ENCODE measurements at regions not wholly inside any gene's neighbourhood (a gene's known extent, or its start where the extent isn't known, plus 50 kb on each side); places are given as distances from the start of the nearest gene placed in this dataset.

DNA sequence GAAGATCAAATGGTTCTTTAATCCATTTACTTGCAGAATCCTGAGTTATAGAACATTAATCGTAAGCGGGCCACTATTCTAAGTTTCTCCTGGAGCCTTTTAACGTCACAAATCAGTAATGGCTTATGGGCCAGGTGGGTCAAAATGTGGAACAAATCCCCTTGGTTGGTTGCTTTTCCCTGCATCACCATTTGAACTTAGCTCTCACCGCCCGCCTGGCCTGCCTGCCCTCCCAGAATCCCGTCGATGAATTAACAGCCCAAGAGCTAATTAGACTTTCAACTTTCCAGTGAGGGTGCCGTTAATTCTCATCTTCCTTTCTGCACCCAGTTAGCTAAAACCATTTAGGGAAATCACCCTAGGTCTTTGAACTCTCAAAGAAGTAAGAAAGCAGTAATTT is 205.5 kb downstream of the RNF152 start:
- no peak overlapping the region for H3K4me3 ChIP-seq
- no peak for DNase-seq (ENCODE audit: extremely low spot score in 2 of 2)
- TF ChIP-seq CTCF (IDR thresholded peaks at IDR 0.05) (no peak), POLR2A (IDR thresholded peaks at IDR 0.05) (no peak), POLR2AphosphoS5 (IDR thresholded peaks at IDR 0.05; ENCODE audit: insufficient read depth in 1 of 2, low read depth in 1 of 2) (no peak)
- intact Hi-C loops (cut with DNase I) = no loop called here
- no peaks in the 10 kb centered on the region for H3K27me3 ChIP-seq
- no peak overlapping the region for H3K27ac ChIP-seq
- no peaks in the 10 kb centered on the region for H3K4me1 ChIP-seq
- no peaks in the 10 kb centered on the region for H3K9me3 ChIP-seq
- no peaks in the 10 kb centered on the region for H3K36me3 ChIP-seq

DNA sequence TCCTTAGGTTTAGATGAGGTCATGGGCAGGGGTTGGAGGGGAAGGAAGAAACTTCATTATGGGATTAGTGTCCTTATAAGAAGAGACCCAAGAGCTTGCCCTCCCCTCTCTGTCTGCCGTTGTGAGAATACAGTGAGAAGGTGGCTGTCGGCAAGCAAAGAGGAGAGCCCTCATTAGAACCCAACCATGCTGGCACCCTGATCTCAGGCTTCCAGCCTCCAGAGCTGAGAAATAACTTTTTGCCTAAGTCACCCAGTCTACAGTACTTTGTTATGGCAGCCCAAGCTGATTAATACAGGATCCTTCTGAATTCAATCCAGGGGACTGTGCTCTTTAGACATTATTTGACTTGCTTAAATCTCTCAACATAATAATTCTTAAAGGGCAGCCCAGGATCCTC is 209.0 kb downstream of the RNF152 start:
- H3K36me3 ChIP-seq = no peaks in the 10 kb centered on the region
- intact Hi-C loops (cut with DNase I) = no loop called here
- no peaks in the 10 kb centered on the region for H3K4me1 ChIP-seq
- no peaks in the 10 kb centered on the region for H3K27me3 ChIP-seq
- no peak overlapping the region for H3K4me3 ChIP-seq
- no peak overlapping the region for H3K27ac ChIP-seq
- peaks cover 8% of the 10 kb centered on the region for H3K9me3 ChIP-seq
- no peak for DNase-seq (ENCODE audit: extremely low spot score in 2 of 2)
- TF ChIP-seq POLR2A (IDR thresholded peaks at IDR 0.05) (no peak), CTCF (IDR thresholded peaks at IDR 0.05) (no peak), POLR2AphosphoS5 (IDR thresholded peaks at IDR 0.05; ENCODE audit: insufficient read depth in 1 of 2, low read depth in 1 of 2) (no peak)

DNA sequence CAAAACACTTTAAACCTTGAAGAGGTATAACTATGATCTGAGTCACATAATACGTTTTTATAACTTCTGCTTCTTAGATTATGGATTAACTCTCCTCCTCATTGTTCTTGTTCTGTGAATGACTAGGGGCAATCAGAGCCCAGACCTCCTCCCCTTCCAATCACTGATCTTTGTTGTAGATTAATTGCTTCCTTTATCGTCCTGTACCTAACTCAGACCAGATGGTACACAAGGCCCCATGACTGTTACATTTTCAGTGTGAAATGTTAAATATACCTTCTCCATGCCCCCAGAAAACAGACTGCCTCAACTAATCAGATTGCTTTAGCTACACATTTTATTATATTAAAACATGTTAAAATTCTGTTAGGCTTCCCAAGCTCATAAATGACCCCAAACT is 211.7 kb downstream of the RNF152 start:
- Histone ChIP-seq H3K27ac (no peak overlapping the region), H3K4me3 (no peak overlapping the region), H3K4me1 (no peaks in the 10 kb centered on the region), H3K27me3 (no peaks in the 10 kb centered on the region), H3K36me3 (no peaks in the 10 kb centered on the region), H3K9me3 (peaks cover 8% of the 10 kb centered on the region)
- no peak for DNase-seq (ENCODE audit: extremely low spot score in 2 of 2)
- intact Hi-C loops (cut with DNase I) = no loop called here
- TF ChIP-seq POLR2AphosphoS5 (IDR thresholded peaks at IDR 0.05; ENCODE audit: insufficient read depth in 1 of 2, low read depth in 1 of 2) = no peak
- no peak for TF ChIP-seq CTCF (IDR thresholded peaks at IDR 0.05)
- no peak for TF ChIP-seq POLR2A (IDR thresholded peaks at IDR 0.05)

DNA sequence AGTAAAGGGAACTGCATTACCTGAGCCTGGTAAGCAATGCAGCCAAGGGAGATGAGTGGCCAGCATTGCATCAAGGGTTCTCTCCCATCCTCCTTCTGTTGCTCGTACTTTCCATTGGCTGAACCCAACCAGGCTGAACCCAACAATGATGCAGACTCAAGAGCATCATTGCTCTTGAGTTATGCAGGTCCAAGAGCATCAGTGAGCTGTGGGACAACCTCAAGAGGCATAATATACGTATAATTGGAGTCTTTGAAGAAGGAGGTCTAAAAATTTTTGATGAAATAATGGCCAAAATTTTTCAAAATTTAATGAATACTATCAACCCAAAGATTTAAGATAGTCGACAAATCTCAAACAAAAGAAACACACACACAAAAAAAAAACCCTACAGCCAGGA is 213.0 kb downstream of the RNF152 start:
- no peak for TF ChIP-seq POLR2A (IDR thresholded peaks at IDR 0.05)
- TF ChIP-seq CTCF (IDR thresholded peaks at IDR 0.05) = no peak
- TF ChIP-seq POLR2AphosphoS5 (IDR thresholded peaks at IDR 0.05; ENCODE audit: insufficient read depth in 1 of 2, low read depth in 1 of 2) = no peak
- intact Hi-C loops (cut with DNase I) = no loop called here
- peaks cover 8% of the 10 kb centered on the region for H3K9me3 ChIP-seq
- no peak for DNase-seq (ENCODE audit: extremely low spot score in 2 of 2)
- H3K36me3 ChIP-seq = no peaks in the 10 kb centered on the region
- H3K27me3 ChIP-seq = no peaks in the 10 kb centered on the region
- no peaks in the 10 kb centered on the region for H3K4me1 ChIP-seq
- no peak overlapping the region for H3K27ac ChIP-seq
- no peak overlapping the region for H3K4me3 ChIP-seq

- Histone ChIP-seq H3K4me1 (no peaks in the 10 kb centered on the region), H3K27ac (no peak overlapping the region), H3K9me3 (peaks cover 8% of the 10 kb centered on the region), H3K4me3 (no peak overlapping the region), H3K36me3 (no peaks in the 10 kb centered on the region), H3K27me3 (no peaks in the 10 kb centered on the region)
- intact Hi-C loops (cut with DNase I) = no loop called here
- no peak for DNase-seq (ENCODE audit: extremely low spot score in 2 of 2)
- TF ChIP-seq POLR2A (IDR thresholded peaks at IDR 0.05) (no peak), POLR2AphosphoS5 (IDR thresholded peaks at IDR 0.05; ENCODE audit: insufficient read depth in 1 of 2, low read depth in 1 of 2) (no peak), CTCF (IDR thresholded peaks at IDR 0.05) (no peak)
Measured at GRCh38 chr18:61677435-61677970, 215.3 kb downstream of the RNF152 start.

All from vagina (tissue), 2 donors.